ENCODE measurements at regions not wholly inside any gene's neighbourhood (a gene's known extent, or its start where the extent isn't known, plus 50 kb on each side); places are given as distances from the start of the nearest gene placed in this dataset.

DNA sequence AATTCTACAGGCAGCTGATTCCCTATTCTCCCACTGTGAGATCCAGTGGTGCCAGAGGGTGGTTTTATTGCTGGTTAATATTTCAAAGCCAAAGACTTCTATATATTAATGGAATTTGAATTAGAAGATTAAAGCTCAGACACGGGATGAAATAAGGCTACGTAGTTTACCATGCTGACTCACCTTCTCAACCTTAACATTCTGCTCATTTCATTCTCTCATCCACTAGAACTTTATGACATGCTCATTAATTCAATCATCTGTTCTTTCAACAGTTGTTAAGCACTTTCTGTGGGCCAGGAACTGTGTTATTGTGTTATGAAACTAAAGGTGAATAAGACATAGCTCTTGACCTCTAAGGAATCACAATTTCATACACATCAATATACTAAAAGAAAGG, 456.9 kb upstream of the MAP3K7 start:
- no peaks in the 10 kb centered on the region for H3K9me3 ChIP-seq (ENCODE audit: control insufficient read depth in 4 of 4, low read length in 3 of 4)
- no peak overlapping the region for H3K9ac ChIP-seq (ENCODE audit: low read depth in 1 of 2, low read length in 2 of 2)
- TF ChIP-seq, protein P1, sequence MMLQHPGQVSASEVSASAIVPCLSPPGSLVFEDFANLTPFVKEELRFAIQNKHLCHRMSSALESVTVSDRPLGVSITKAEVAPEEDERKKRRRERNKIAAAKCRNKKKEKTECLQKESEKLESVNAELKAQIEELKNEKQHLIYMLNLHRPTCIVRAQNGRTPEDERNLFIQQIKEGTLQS (IDR thresholded peaks at IDR 0.05): no peak
- TF ChIP-seq RXRA (IDR thresholded peaks at IDR 0.05) (no peak), TAF1 (conservative IDR thresholded peaks at IDR 0.05) (no peak)
- 79% methylated on average over 2 of the region's 2 CpGs for WGBS
- H3K4me1 ChIP-seq (ENCODE audit: control insufficient read depth in 4 of 4, insufficient read depth in 4 of 4, low read length in 3 of 4): no peaks in the 10 kb centered on the region
- no peaks in the 10 kb centered on the region for H3K36me3 ChIP-seq (ENCODE audit: control insufficient read depth in 4 of 4, insufficient read depth in 3 of 4, low read depth in 1 of 4, low read length in 3 of 4)
- H3K27me3 ChIP-seq (ENCODE audit: control insufficient read depth in 4 of 4, insufficient read depth in 4 of 4, low read length in 3 of 4): peaks cover 0 to 5% (median 0%) of the 10 kb centered on the region in 4 donors
- H3K27ac ChIP-seq (ENCODE audit: low read depth in 1 of 2, low read length in 2 of 2): no peak overlapping the region
- H3K4me3 ChIP-seq (ENCODE audit: low read depth in 1 of 3, low read length in 3 of 3): no peak overlapping the region
- DNase-seq (ENCODE audit: low spot score): no peak

DNA sequence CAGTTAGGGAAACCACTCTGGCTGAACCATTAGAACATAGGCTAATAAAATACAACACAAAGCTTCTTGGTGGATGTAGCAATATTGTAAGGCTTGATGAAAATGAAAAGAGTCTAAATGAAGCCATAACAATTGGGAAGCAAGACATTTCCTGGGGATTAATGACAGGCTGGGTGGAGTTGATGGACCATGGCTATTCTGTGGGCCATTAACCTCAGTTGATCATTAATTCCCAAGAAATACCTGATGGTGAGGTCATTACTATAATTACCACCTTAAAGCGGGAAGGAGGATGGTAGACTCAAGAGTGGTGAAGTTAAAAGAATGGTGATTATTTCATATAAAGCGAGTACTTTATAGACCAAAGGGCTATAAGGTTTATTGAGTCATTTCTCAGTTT, 455.8 kb upstream of the MAP3K7 start:
- TF ChIP-seq NR2F2 (IDR thresholded peaks at IDR 0.05) (no peak), YY1 (IDR thresholded peaks at IDR 0.05) (no peak), FOXA2 (IDR thresholded peaks at IDR 0.05) (no peak), SP1 (IDR thresholded peaks at IDR 0.05) (no peak), TAF1 (conservative IDR thresholded peaks at IDR 0.05) (no peak), EGR1 (IDR thresholded peaks at IDR 0.05; ENCODE audit: low read depth in 2 of 2) (no peak)
- TF ChIP-seq, protein P2, sequence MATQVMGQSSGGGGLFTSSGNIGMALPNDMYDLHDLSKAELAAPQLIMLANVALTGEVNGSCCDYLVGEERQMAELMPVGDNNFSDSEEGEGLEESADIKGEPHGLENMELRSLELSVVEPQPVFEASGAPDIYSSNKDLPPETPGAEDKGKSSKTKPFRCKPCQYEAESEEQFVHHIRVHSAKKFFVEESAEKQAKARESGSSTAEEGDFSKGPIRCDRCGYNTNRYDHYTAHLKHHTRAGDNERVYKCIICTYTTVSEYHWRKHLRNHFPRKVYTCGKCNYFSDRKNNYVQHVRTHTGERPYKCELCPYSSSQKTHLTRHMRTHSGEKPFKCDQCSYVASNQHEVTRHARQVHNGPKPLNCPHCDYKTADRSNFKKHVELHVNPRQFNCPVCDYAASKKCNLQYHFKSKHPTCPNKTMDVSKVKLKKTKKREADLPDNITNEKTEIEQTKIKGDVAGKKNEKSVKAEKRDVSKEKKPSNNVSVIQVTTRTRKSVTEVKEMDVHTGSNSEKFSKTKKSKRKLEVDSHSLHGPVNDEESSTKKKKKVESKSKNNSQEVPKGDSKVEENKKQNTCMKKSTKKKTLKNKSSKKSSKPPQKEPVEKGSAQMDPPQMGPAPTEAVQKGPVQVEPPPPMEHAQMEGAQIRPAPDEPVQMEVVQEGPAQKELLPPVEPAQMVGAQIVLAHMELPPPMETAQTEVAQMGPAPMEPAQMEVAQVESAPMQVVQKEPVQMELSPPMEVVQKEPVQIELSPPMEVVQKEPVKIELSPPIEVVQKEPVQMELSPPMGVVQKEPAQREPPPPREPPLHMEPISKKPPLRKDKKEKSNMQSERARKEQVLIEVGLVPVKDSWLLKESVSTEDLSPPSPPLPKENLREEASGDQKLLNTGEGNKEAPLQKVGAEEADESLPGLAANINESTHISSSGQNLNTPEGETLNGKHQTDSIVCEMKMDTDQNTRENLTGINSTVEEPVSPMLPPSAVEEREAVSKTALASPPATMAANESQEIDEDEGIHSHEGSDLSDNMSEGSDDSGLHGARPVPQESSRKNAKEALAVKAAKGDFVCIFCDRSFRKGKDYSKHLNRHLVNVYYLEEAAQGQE (IDR thresholded peaks at IDR 0.05): no peak
- TF ChIP-seq, protein P3, sequence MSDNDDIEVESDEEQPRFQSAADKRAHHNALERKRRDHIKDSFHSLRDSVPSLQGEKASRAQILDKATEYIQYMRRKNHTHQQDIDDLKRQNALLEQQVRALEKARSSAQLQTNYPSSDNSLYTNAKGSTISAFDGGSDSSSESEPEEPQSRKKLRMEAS (IDR thresholded peaks at IDR 0.05): no peak
- WGBS: 79% methylated on average over 2 of the region's 2 CpGs
- no peak overlapping the region for H3K9ac ChIP-seq (ENCODE audit: low read depth in 1 of 2, low read length in 2 of 2)
- H3K4me1 ChIP-seq (ENCODE audit: control insufficient read depth in 4 of 4, insufficient read depth in 4 of 4, low read length in 3 of 4): no peaks in the 10 kb centered on the region
- no peaks in the 10 kb centered on the region for H3K36me3 ChIP-seq (ENCODE audit: control insufficient read depth in 4 of 4, insufficient read depth in 3 of 4, low read depth in 1 of 4, low read length in 3 of 4)
- no peak for DNase-seq (ENCODE audit: low spot score)
- H3K4me3 ChIP-seq (ENCODE audit: low read depth in 1 of 3, low read length in 3 of 3): no peak overlapping the region
- H3K27me3 ChIP-seq (ENCODE audit: control insufficient read depth in 4 of 4, insufficient read depth in 4 of 4, low read length in 3 of 4): peaks cover 0 to 6% (median 0%) of the 10 kb centered on the region in 4 donors
- no peaks in the 10 kb centered on the region for H3K9me3 ChIP-seq (ENCODE audit: control insufficient read depth in 4 of 4, low read length in 3 of 4)
- no peak overlapping the region for H3K27ac ChIP-seq (ENCODE audit: low read depth in 1 of 2, low read length in 2 of 2)

DNA sequence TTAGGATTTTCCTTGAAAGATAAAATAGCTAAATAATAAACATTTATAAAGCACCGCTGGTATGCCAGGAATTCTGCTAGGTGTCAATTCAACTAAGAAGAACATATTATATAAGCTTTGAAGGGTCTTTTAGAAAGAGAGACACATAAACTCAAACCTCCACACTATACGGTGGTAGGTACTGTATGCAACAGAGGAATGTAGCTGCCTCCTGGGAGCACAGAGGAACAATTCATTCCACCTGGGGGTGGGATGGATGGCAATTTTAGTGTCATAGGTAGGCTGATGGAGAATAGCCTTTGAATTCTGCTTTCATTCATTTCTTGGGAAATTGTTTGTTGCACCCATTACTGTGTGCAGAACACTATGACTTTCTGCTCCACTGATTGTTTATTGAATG, 447.1 kb upstream of the MAP3K7 start:
- no peak overlapping the region for H3K4me3 ChIP-seq (ENCODE audit: low read depth in 1 of 3, low read length in 3 of 3)
- no peak overlapping the region for H3K27ac ChIP-seq (ENCODE audit: low read depth in 1 of 2, low read length in 2 of 2)
- H3K27me3 ChIP-seq (ENCODE audit: control insufficient read depth in 4 of 4, insufficient read depth in 4 of 4, low read length in 3 of 4): peaks cover 0 to 3% (median 0%) of the 10 kb centered on the region in 4 donors
- WGBS: 81% methylated on average over 2 of the region's 2 CpGs
- H3K4me1 ChIP-seq (ENCODE audit: control insufficient read depth in 4 of 4, insufficient read depth in 4 of 4, low read length in 3 of 4): no peaks in the 10 kb centered on the region
- no peaks in the 10 kb centered on the region for H3K9me3 ChIP-seq (ENCODE audit: control insufficient read depth in 4 of 4, low read length in 3 of 4)
- H3K9ac ChIP-seq (ENCODE audit: low read depth in 1 of 2, low read length in 2 of 2): no peak overlapping the region
- no peaks in the 10 kb centered on the region for H3K36me3 ChIP-seq (ENCODE audit: control insufficient read depth in 4 of 4, insufficient read depth in 3 of 4, low read depth in 1 of 4, low read length in 3 of 4)
- no peak for DNase-seq (ENCODE audit: low spot score)
- no peak for TF ChIP-seq RAD21 (IDR thresholded peaks at IDR 0.05)
- TF ChIP-seq RXRA (IDR thresholded peaks at IDR 0.05): no peak
- TF ChIP-seq JUND (IDR thresholded peaks at IDR 0.05): no peak
- TF ChIP-seq EGR1 (IDR thresholded peaks at IDR 0.05; ENCODE audit: low read depth in 2 of 2): no peak
- no peak for TF ChIP-seq HNF4G (IDR thresholded peaks at IDR 0.05)
- TF ChIP-seq FOXA2 (IDR thresholded peaks at IDR 0.05): no peak
- TF ChIP-seq, protein P4, sequence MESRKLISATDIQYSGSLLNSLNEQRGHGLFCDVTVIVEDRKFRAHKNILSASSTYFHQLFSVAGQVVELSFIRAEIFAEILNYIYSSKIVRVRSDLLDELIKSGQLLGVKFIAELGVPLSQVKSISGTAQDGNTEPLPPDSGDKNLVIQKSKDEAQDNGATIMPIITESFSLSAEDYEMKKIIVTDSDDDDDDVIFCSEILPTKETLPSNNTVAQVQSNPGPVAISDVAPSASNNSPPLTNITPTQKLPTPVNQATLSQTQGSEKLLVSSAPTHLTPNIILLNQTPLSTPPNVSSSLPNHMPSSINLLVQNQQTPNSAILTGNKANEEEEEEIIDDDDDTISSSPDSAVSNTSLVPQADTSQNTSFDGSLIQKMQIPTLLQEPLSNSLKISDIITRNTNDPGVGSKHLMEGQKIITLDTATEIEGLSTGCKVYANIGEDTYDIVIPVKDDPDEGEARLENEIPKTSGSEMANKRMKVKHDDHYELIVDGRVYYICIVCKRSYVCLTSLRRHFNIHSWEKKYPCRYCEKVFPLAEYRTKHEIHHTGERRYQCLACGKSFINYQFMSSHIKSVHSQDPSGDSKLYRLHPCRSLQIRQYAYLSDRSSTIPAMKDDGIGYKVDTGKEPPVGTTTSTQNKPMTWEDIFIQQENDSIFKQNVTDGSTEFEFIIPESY (IDR thresholded peaks at IDR 0.05): no peak
- TF ChIP-seq SP1 (IDR thresholded peaks at IDR 0.05): no peak
- no peak for TF ChIP-seq YY1 (IDR thresholded peaks at IDR 0.05)
- TF ChIP-seq, protein P5, sequence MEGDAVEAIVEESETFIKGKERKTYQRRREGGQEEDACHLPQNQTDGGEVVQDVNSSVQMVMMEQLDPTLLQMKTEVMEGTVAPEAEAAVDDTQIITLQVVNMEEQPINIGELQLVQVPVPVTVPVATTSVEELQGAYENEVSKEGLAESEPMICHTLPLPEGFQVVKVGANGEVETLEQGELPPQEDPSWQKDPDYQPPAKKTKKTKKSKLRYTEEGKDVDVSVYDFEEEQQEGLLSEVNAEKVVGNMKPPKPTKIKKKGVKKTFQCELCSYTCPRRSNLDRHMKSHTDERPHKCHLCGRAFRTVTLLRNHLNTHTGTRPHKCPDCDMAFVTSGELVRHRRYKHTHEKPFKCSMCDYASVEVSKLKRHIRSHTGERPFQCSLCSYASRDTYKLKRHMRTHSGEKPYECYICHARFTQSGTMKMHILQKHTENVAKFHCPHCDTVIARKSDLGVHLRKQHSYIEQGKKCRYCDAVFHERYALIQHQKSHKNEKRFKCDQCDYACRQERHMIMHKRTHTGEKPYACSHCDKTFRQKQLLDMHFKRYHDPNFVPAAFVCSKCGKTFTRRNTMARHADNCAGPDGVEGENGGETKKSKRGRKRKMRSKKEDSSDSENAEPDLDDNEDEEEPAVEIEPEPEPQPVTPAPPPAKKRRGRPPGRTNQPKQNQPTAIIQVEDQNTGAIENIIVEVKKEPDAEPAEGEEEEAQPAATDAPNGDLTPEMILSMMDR (IDR thresholded peaks at IDR 0.05; ENCODE audit: low read depth, low read length, missing input control): no peak
- no peak for TF ChIP-seq FOXA1 (IDR thresholded peaks at IDR 0.05)
- TF ChIP-seq TAF1 (conservative IDR thresholded peaks at IDR 0.05): no peak
- TF ChIP-seq, protein P3 (IDR thresholded peaks at IDR 0.05): no peak
- TF ChIP-seq, protein P1 (IDR thresholded peaks at IDR 0.05): no peak

All from liver (tissue), 8 donors.